HepG2 (cell line): ENCODE measurements at regions not wholly inside any gene's neighbourhood (a gene's known extent, or its start where the extent isn't known, plus 50 kb on each side); places are given as distances from the start of the nearest gene placed in this dataset.

Experiments used
- ATAC-seq: fragments of 200-7000 bp; cut with Tn5 transposase; 3 replicates; pipeline ENCODE4 v1.9.1; 2020; ENCODE audit warnings: mild to moderate bottlenecking, moderate library complexity
- BruUV-seq: library from RNA; stranded (reverse); fragments of 400-500 nt; replicated peaks from 2 replicates; lab custom pipeline; 2021; lab: Mats Ljungman, UMichigan
- CTCF ChIA-PET: fragments of 300-600 bp; formaldehyde crosslinking; extraction: SDS; loops from one replicate; lab custom pipeline; 2021; ENCODE audit warnings: low total read pairs, inconsistent platforms, low intra/inter-chr PET ratio; lab: Yijun Ruan, JAX
- POLR2A ChIA-PET: fragments of 350-600 bp; sonication (Branson Sonifier 250); formaldehyde crosslinking; loops from one replicate; lab custom pipeline; 2020; ENCODE audit warnings: antibody characterized with exemption, inconsistent platforms; lab: Yijun Ruan, JAX
- DNase-seq: peaks from one replicate; pipeline ENCODE4 v3.0.0-alpha.2; 2015; ENCODE audit warnings: low spot score
- FAIRE-seq: peaks from 3 replicates; lab custom pipeline; 2011; peaks lifted over from hg19 to GRCh38; lab: Jason Lieb, UNC
- H2AFZ ChIP-seq: one replicate; pipeline ENCODE4 v1.6.1; 2011; ENCODE audit warnings: low read length, inconsistent platforms
- H3K27ac ChIP-seq: fragments of 300-600 bp; 3 replicates; pipeline ENCODE4 v1.8.0; 2011; ENCODE audit warnings: mixed run types, mild to moderate bottlenecking, mixed read lengths, low read length, inconsistent platforms; ENCODE audit not compliant: insufficient read depth; ENCODE audit errors: extremely low read length
- H3K27me3 ChIP-seq, 2 experiments: fragments of 200-600 bp in 1 of 2; 2 replicates in 1 of 2; 3 replicates in 1 of 2; pipeline versions ENCODE4 v1.6.0 to v1.8.0; 2011; ENCODE audit warnings: low read length in 2 of 2, mild to moderate bottlenecking in 2 of 2, moderate library complexity in 2 of 2, inconsistent platforms in 1 of 2; ENCODE audit not compliant: insufficient read depth in 2 of 2, control insufficient read depth in 1 of 2
- H3K36me3 ChIP-seq, 2 experiments: fragments of 200-600 bp in 1 of 2; replicated peaks in 1 of 2; 2 replicates in 1 of 2; 3 replicates in 1 of 2; pipeline versions ENCODE4 v1.5.1 to v1.8.0; 2011; ENCODE audit warnings: low read length in 2 of 2, inconsistent platforms in 1 of 2; ENCODE audit not compliant: insufficient read depth in 2 of 2, control insufficient read depth in 1 of 2
- H3K4me1 ChIP-seq: 2 replicates; pipeline ENCODE4 v1.5.1; 2012; ENCODE audit warnings: low read length, inconsistent platforms; ENCODE audit not compliant: insufficient read depth
- H3K4me2 ChIP-seq: 2 replicates; pipeline ENCODE4 v1.6.0; 2011; ENCODE audit warnings: low read depth, low read length, inconsistent platforms
- H3K4me3 ChIP-seq, 3 experiments: fragments of 200-600 bp in 1 of 3; sonication (generic), shearing (Covaris generic) in 1 of 3; replicated peaks in 1 of 3; 2 replicates each; pipeline ENCODE4 v1.5.1; 2011 to 2016; ENCODE audit warnings: low read length in 3 of 3, inconsistent platforms in 2 of 3, low read depth in 2 of 3, mild to moderate bottlenecking in 2 of 3, control low read depth in 1 of 3, mixed read lengths in 1 of 3; ENCODE audit not compliant: insufficient read depth in 1 of 3
- H3K79me2 ChIP-seq: one replicate; pipeline ENCODE4 v1.6.1; 2011; ENCODE audit warnings: low read length, inconsistent platforms; ENCODE audit not compliant: insufficient read depth
- H3K9ac ChIP-seq: 2 replicates; pipeline ENCODE4 v1.6.0; 2011; ENCODE audit warnings: mild to moderate bottlenecking, low read depth, low read length, inconsistent platforms; ENCODE audit not compliant: insufficient read depth
- H3K9me3 ChIP-seq: 2 replicates; pipeline ENCODE4 v1.5.1; 2012; ENCODE audit warnings: mild to moderate bottlenecking, low read length
- H4K20me1 ChIP-seq: 2 replicates; pipeline ENCODE4 v1.6.0; 2011; ENCODE audit warnings: inconsistent platforms, mild to moderate bottlenecking, low read length, moderate library complexity; ENCODE audit not compliant: insufficient read depth
- ARNTL ChIP-seq: sonication (generic); formaldehyde crosslinking; IDR thresholded peaks from 2 replicates; pipeline ENCODE4 v1.4.0; 2020; ENCODE audit warnings: mild to moderate bottlenecking, missing genetic modification reagents
- CENPX ChIP-seq: sonication (generic); formaldehyde crosslinking; IDR thresholded peaks from 2 replicates; pipeline ENCODE4 v1.9.0; 2021; ENCODE audit warnings: mild to moderate bottlenecking, missing genetic modification reagents, moderate library complexity
- HDAC2 ChIP-seq: sonication (generic); formaldehyde crosslinking; IDR thresholded peaks from 2 replicates; pipeline ENCODE4 v1.4.0; 2020; ENCODE audit warnings: missing genetic modification reagents
- HNRNPK ChIP-seq: fragments of 200-400 bp; formaldehyde crosslinking; IDR thresholded peaks from 2 replicates; pipeline ENCODE4 v1.6.1; 2018; ENCODE audit warnings: low read length, low read depth, moderate library complexity, mild to moderate bottlenecking; ENCODE audit not compliant: poor library complexity, severe bottlenecking
- MAFK ChIP-seq, 2 experiments: IDR thresholded peaks in 1 of 2; conservative IDR thresholded peaks in 1 of 2; 2 replicates each; pipeline ENCODE4 v1.6.1; 2011; ENCODE audit warnings: improper control_type of control experiment in 2 of 2, low read length in 2 of 2
- RNF2 ChIP-seq: fragments of 450-650 bp; conservative IDR thresholded peaks from 2 replicates; pipeline ENCODE4 v1.6.1; 2016; ENCODE audit warnings: low read depth
- SAP130 ChIP-seq: IDR thresholded peaks from 2 replicates; pipeline ENCODE4 v1.6.1; 2016; ENCODE audit warnings: low read depth
- ZKSCAN1 ChIP-seq: fragments of 150-350 bp; IDR thresholded peaks from 2 replicates; pipeline ENCODE4 v1.6.1; 2014; ENCODE audit warnings: low read length
- ZNF670 ChIP-seq: sonication (generic); formaldehyde crosslinking; IDR thresholded peaks from 2 replicates; pipeline ENCODE4 v1.8.0; 2022; ENCODE audit warnings: mild to moderate bottlenecking, missing genetic modification reagents, borderline replicate concordance
- WGBS: methylation state at CpG from one replicate; pipeline ENCODE4 v1.1.6; 2017; ENCODE audit warnings: low lambda C conversion rate; 5-methylcytosine and 5-hydroxymethylcytosine counted together
- in situ Hi-C: cut with HindIII; loops from 2 replicates; pipeline ENCODE4 v1.10.0; 2017; ENCODE audit warnings: low pct_unique_long_range_greater_than_20kb; ENCODE audit not compliant: extremely low pct_ligation_motif_present
- intact Hi-C: fragments of 100-400 bp; cut with micrococcal nuclease; formaldehyde crosslinking; loops from one replicate; pipeline ENCODE4 v1.10.0; 2022; ENCODE audit not compliant: unreplicated experiment

DNA sequence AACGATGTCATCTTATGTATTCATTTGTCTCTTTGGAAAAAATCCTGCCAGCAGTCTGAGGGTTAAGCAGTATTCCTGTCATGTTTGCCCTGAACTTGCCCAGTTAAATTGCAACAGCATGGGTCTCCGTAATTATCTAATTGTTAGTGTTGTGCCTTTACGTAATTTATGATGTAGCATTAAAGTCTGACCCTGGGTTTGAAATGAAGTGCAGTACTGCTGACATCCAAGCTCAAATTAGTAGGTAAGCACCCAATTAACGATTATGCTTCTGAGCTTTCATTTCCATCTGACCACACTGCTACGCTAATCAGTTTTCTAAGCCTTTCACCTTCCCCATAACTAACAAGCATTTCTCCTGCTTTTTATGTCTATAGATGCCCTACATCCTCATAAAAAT, 241.8 kb downstream of the ARRDC4 start:
- no peak overlapping the region for H3K27ac ChIP-seq
- H3K9me3 ChIP-seq = no peaks in the 10 kb centered on the region
- no peaks in the 10 kb centered on the region for H3K36me3 ChIP-seq
- no peaks in the 10 kb centered on the region for H4K20me1 ChIP-seq
- intact Hi-C loops = no loop called here
- FAIRE-seq (no peak), DNase-seq (no peak)
- no peaks in the 10 kb centered on the region for H3K4me1 ChIP-seq
- in situ Hi-C loops = no loop called here
- WGBS = 13% methylated on average over 5 of the region's 5 CpGs
- H3K79me2 ChIP-seq = no peaks in the 10 kb centered on the region
- no peaks in the 10 kb centered on the region; a peak in 2 of 5 replicates for H3K27me3 ChIP-seq
- POLR2A ChIA-PET = no interaction called here
- H3K9ac ChIP-seq = no peak overlapping the region
- TF ChIP-seq RNF2 (no peak), HDAC2 (CRISPR knock-in tag) (no peak), ARNTL (no peak), SAP130 (CRISPR knock-in tag) (no peak), ZNF670 (no peak), ZKSCAN1 (no peak), HNRNPK (no peak)
- TF ChIP-seq, all 625 proteins: peak for 0
- CTCF ChIA-PET = no interaction called here
- Histone ChIP-seq H3K4me2 (no peak overlapping the region), H2AFZ (no peak overlapping the region), H3K4me3 (no peak overlapping the region)
- ATAC-seq = no peak
- no TSS peak for BruUV-seq

DNA sequence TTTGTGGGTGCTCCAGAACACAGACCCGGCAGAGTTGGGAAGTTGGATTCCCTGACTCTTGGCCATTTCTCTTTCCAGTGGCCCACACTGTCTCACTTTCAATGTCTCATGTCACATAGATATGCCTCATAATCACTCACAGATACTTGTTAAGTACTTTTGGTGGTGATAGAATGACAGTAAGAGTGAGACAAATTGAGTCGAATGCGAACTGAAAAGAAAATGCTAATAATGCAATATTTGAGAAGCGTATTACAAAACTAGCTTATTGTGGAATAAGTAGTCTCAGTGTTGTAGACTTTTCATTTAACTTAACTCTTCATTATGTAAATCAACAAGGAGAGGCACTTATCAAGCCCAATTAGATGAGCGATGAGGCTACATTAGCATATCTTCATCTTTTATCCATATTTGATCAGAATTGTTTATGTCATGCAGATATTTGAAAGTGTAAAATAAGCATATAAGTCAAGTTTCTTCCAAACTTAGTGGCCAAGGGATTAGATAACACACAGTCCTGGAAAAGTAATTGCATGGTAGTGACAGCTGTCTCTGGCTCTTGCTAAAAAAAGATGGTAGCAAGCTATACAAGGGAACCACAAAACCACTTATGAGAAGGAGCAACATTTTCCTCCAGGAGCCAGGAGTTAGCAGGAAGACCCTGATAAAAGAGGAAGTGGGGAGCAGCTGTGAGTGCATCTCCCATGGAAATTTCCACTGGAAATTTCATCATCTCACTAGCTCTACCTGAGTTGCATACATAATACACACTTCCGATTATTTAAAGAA, 243.6 kb downstream of the ARRDC4 start:
- Histone ChIP-seq H2AFZ (no peak overlapping the region), H3K36me3 (no peaks in the 10 kb centered on the region), H3K4me1 (no peaks in the 10 kb centered on the region), H4K20me1 (no peaks in the 10 kb centered on the region), H3K27me3 (no peaks in the 10 kb centered on the region; a peak in 2 of 5 replicates), H3K9me3 (no peaks in the 10 kb centered on the region), H3K79me2 (no peaks in the 10 kb centered on the region), H3K27ac (no peak overlapping the region), H3K4me3 (no peak overlapping the region), H3K9ac (no peak overlapping the region), H3K4me2 (no peak overlapping the region)
- TF ChIP-seq MAFK (conservative IDR thresholded peaks at IDR 0.05 in 1 of 2, IDR thresholded peaks at IDR 0.05 in 1 of 2; ENCODE audit: low read length in 2 of 2) (0 out of 4 replicates have a peak, but pooled peaks of 1 of the 2 experiments have one; percentile 3), CENPX (CRISPR knock-in tag) (no peak)
- CTCF ChIA-PET = no interaction called here
- no peak for DNase-seq
- BruUV-seq = no TSS peak
- no peak for ATAC-seq
- FAIRE-seq = no peak
- whole genome bisulfite sequencing = 33% methylated on average over 6 of the region's 6 CpGs
- in situ Hi-C loops (no loop called here), intact Hi-C loops (no loop called here)
- POLR2A ChIA-PET = no interaction called here
